ENCODE measurements at regions not wholly inside any gene's neighbourhood (a gene's known extent, or its start where the extent isn't known, plus 50 kb on each side); places are given as distances from the start of the nearest gene placed in this dataset.

DNA sequence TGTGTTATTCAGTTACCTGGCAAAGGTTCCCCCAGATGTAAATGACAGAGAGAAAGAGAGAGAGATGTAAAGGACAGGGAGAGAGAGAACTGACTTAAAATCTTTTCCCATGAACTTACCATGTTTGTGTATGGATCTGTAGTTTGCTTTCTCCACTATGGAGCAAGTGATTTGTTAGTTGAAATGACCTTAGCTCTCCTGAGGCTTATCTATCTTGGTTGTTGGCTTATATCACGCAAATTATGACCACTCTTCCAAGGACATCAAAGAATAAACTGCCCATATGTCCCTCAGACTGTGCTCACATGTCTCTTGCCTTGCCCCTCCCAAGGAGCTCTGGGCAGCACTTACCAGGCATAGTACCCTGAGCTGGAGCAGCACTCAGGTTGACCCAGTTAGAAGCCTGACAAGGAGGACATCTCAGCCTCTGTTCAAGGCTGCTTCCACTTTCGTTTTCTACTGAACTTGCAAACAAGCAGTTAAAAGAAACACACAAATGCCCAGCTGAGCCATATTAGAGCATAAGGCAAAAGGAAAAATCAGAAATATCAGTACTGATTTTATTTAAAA is 95.3 kb upstream of the RCN1 start:
- H3K4me3 Mint-ChIP-seq (ENCODE audit: low read depth): peak overlapping the region; percentile 51
- peaks cover 13% of the 10 kb centered on the region for H3K4me1 Mint-ChIP-seq (ENCODE audit: low read depth)
- H3K9me3 Mint-ChIP-seq: no peaks in the 10 kb centered on the region
- peak overlapping the region; percentile 20 for H3K27ac Mint-ChIP-seq
- no peaks in the 10 kb centered on the region for H3K36me3 Mint-ChIP-seq (ENCODE audit: low read depth)
- intact Hi-C loops (cut with micrococcal nuclease): no loop called here
- peaks cover 3% of the 10 kb centered on the region for H3K27me3 Mint-ChIP-seq (ENCODE audit: low read depth)
- no peak for DNase-seq (ENCODE audit: low spot score)

DNA sequence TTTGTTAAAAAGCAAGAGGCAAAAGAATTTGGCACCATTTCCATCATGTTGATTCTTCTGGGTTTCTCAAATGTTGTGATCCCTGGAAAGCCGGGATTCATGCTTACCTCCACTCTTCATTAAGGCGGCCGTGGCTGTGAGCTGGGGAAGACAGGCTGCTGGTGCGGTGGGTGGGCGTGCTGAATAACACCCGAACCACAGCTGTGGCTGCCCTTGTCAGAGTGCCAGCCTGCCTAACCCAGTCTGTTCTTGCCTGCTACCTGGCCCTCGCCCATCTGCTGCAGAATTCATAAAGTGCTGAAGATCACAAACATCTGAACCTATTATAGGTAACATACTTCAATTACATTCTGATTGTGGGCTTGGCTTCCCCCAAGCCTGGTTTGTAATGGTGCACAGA is 95.8 kb upstream of the RCN1 start:
- no peak overlapping the region for H3K27ac Mint-ChIP-seq
- peaks cover 5% of the 10 kb centered on the region for H3K27me3 Mint-ChIP-seq (ENCODE audit: low read depth)
- H3K9me3 Mint-ChIP-seq: no peaks in the 10 kb centered on the region
- DNase-seq (ENCODE audit: low spot score): no peak
- H3K4me1 Mint-ChIP-seq (ENCODE audit: low read depth): peaks cover 13% of the 10 kb centered on the region
- intact Hi-C loops (cut with micrococcal nuclease): no loop called here
- no peak overlapping the region for H3K4me3 Mint-ChIP-seq (ENCODE audit: low read depth)
- no peaks in the 10 kb centered on the region for H3K36me3 Mint-ChIP-seq (ENCODE audit: low read depth)

DNA sequence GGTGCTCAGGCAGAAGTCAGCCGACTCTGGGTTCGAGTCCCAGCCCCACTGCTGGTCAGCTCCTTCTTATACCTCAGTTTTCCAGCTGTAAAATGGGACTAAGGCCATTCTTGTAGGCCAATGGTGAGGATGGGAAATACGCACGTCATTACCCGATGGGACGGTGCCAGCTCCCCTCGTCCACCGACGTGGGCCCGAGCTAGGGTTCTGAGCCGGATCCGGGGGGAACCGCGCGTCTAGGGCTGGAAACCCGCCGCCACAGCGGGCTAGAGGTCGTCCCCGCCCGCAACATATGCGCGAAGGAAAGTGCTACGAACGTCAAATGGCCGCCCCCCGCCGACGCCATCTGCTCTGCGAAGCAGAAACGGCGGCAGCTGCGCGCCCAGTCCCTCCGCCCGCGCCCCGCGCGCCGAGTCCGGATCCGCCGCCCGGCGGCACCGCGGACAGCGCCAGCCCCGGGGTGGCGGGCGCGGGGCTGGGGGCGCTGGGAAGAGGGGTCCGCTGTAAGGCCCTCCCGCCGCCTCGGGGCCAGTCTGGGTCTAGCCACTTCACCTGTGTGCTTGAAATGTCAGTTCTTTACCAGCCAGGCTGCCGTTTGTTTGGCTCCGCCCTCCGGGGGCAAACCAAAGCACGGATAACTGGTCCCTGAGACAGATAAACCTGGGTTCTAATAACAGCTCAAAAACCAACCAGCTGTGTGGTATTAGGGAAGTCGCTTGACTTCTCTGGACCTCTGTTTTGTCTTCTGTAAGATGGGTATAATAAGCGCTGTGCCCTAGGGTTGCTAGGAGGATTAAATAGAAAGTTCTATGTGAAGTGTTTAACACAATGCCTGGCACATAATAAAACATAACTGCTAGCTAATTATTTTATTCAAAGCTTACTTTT is 103.5 kb upstream of the RCN1 start:
- Mint-ChIP-seq H3K4me1 (ENCODE audit: low read depth) (no peaks in the 10 kb centered on the region), H3K27ac (no peak overlapping the region), H3K9me3 (no peaks in the 10 kb centered on the region), H3K27me3 (ENCODE audit: low read depth) (peaks cover 32% of the 10 kb centered on the region), H3K4me3 (ENCODE audit: low read depth) (no peak overlapping the region), H3K36me3 (ENCODE audit: low read depth) (no peaks in the 10 kb centered on the region)
- intact Hi-C loops (cut with micrococcal nuclease): no loop called here
- no peak for DNase-seq (ENCODE audit: low spot score)

DNA sequence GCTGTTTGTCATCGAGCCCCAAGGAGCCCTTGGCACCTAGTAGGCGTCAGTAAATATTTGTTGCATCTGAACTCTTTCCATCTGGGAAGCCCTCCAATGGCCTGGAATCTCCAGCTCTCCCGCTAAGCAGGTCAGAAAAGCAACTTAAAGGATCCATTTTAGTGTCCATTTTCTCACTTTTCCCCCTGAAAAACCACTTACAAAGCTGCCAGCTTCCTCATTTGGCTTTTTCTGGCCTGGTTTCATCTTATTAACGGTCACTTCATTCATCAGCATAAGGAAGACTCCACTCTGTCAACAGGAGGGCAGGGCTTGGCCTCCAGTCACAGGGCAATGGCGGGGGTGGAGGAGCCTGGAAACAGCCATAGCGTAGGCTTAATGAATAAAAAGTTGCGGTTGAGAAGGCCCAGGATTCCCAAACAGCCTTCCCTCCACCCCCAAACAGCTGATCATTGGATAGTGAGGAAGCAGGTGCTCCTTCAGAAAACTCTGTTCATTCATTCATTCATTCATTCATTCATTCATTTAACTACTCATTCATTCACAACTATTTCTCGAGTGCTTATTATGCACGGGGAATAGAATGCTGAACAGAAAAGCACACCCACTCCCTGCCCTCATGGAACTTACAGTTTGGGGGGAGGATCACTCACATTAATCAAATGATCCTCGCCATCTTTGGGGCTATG is 104.5 kb upstream of the RCN1 start:
- H3K9me3 Mint-ChIP-seq: no peaks in the 10 kb centered on the region
- H3K4me3 Mint-ChIP-seq (ENCODE audit: low read depth): no peak overlapping the region
- no peaks in the 10 kb centered on the region for H3K36me3 Mint-ChIP-seq (ENCODE audit: low read depth)
- no peaks in the 10 kb centered on the region for H3K4me1 Mint-ChIP-seq (ENCODE audit: low read depth)
- no peak overlapping the region for H3K27ac Mint-ChIP-seq
- H3K27me3 Mint-ChIP-seq (ENCODE audit: low read depth): peaks cover 34% of the 10 kb centered on the region
- DNase-seq (ENCODE audit: low spot score): no peak
- intact Hi-C loops (cut with micrococcal nuclease): no loop called here

DNA sequence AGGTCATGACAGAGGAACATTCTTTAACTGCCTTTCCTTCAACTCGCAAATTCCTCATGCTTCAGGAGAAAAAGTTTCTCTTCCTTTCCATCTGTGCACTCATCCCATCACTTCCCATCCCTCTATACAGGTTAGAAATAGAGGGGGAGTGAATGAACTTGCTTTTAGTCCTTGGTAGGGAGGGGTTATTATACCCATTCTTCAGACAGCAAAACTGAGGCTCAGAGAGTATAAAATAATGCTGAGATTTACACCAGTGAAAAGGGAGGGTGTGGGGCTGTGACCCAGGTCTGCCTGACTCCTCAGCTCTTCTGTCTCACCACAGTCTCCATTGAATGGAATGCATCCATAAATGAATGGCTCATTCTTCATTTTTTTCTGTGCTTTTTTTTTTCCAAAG is 109.4 kb upstream of the RCN1 start:
- no peaks in the 10 kb centered on the region for H3K9me3 Mint-ChIP-seq
- intact Hi-C loops (cut with micrococcal nuclease): no loop called here
- H3K4me1 Mint-ChIP-seq (ENCODE audit: low read depth): no peaks in the 10 kb centered on the region
- no peak overlapping the region for H3K27ac Mint-ChIP-seq
- H3K4me3 Mint-ChIP-seq (ENCODE audit: low read depth): no peak overlapping the region
- no peak for DNase-seq (ENCODE audit: low spot score)
- no peaks in the 10 kb centered on the region for H3K36me3 Mint-ChIP-seq (ENCODE audit: low read depth)
- H3K27me3 Mint-ChIP-seq (ENCODE audit: low read depth): peaks cover 27% of the 10 kb centered on the region

DNA sequence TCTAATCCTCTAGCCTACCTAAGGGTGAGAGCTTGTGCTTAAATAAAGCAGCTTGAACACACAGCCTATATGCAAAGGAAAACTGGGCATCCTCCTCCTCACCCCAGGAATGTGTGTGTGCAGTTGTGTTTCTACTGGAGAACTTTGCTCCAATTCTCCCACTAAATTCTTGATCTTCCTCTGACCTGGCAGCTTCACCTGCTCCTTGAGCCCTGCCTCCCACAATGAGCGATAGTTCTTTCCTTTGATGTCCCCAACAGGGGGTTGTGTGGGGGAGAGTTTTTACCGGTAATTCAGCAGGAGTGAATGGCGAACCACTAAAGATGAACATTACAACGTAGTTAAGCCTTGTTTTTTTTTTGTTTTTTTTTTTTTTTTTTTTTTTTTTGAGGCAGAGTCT is 113.5 kb upstream of the RCN1 start:
- intact Hi-C loops (cut with micrococcal nuclease): no loop called here
- Mint-ChIP-seq H3K27me3 (ENCODE audit: low read depth) (peaks cover 20% of the 10 kb centered on the region), H3K4me3 (ENCODE audit: low read depth) (no peak overlapping the region), H3K4me1 (ENCODE audit: low read depth) (no peaks in the 10 kb centered on the region), H3K9me3 (no peaks in the 10 kb centered on the region), H3K36me3 (ENCODE audit: low read depth) (no peaks in the 10 kb centered on the region), H3K27ac (no peak overlapping the region)
- DNase-seq (ENCODE audit: low spot score): no peak

DNA sequence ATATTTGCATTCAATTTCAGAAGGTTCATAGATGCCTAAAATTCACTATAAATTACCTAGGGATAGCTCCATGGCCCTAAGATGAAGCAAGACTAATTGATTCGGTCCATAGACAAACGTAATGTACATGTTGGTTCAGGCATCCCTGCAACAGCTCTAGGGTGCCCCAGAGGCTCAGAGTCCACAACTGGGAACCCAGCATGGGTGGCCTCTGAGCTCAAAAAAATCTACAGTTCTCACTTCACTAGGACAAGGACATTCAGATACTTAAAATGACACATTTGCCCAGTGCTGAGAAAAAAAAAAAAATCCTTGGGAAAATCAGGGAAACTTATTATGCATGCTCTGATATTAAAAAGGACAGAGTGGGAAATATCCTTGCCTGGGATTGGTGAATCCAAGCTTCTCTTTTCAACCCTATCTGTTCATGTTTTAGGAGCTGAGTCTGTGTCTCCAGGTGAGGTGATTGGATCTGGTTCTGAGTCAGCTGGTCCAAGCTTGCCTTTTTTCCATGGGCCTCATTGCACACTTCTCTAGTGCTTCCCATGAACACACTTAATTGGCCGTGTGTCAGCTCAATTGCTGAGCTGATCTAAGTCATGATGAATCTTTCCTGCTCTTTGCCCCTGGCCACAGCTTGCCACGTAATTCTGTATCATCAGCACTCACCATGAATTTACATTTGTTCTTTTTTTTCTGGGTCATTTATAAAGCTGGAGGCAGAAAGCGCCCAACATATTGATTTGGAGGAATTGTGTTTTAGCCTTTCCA is 116.3 kb upstream of the RCN1 start:
- Mint-ChIP-seq H3K27me3 (ENCODE audit: low read depth) (peaks cover 14% of the 10 kb centered on the region), H3K9me3 (no peaks in the 10 kb centered on the region), H3K27ac (no peak overlapping the region), H3K4me1 (ENCODE audit: low read depth) (no peaks in the 10 kb centered on the region), H3K4me3 (ENCODE audit: low read depth) (no peak overlapping the region), H3K36me3 (ENCODE audit: low read depth) (no peaks in the 10 kb centered on the region)
- no peak for DNase-seq (ENCODE audit: low spot score)
- intact Hi-C loops (cut with micrococcal nuclease): no loop called here

DNA sequence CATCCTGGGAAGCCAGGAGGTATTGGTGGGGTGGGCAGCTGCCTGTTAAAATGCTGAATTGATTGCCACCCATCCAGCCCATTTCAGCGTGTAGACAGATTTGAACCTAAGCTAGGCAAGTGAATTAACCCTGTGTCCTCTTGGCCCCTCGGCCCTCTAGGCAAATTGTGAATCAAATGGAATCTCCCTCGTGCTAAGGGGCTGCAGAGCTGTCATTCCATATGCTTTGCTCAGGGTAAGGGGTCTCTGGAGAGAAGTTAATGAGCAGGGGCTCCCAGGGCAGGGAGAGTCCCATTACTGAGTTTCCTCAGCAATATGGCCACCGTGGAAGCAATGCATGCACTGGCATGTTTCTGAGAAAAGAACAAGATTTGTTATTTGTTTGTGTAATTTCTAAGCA is 117.7 kb upstream of the RCN1 start:
- no peak for DNase-seq (ENCODE audit: low spot score)
- Mint-ChIP-seq H3K27ac (no peak overlapping the region), H3K27me3 (ENCODE audit: low read depth) (peaks cover 11% of the 10 kb centered on the region), H3K4me3 (ENCODE audit: low read depth) (no peak overlapping the region), H3K4me1 (ENCODE audit: low read depth) (no peaks in the 10 kb centered on the region), H3K36me3 (ENCODE audit: low read depth) (no peaks in the 10 kb centered on the region), H3K9me3 (no peaks in the 10 kb centered on the region)
- intact Hi-C loops (cut with micrococcal nuclease): no loop called here

DNA sequence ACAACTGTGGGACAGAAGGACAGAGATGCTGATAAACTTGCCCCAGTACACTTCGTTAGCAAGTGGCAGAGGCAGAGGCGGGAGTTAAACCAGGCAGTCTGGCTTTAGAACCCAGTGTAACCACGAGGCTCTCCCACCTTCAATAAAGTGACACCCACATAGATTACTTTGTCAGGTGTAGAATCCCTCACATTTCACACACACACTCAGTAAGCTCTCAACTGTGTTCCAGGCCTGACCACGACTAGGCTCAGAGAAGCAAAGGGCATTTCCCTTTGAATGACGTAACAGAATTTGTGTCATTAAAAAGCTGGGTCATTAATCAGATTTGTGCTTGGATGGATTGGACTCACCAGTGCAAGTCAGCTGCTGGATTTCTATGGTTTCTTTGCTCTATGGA is 118.3 kb upstream of the RCN1 start:
- Mint-ChIP-seq H3K27ac (no peak overlapping the region), H3K4me1 (ENCODE audit: low read depth) (no peaks in the 10 kb centered on the region), H3K4me3 (ENCODE audit: low read depth) (no peak overlapping the region), H3K9me3 (no peaks in the 10 kb centered on the region), H3K27me3 (ENCODE audit: low read depth) (peaks cover 6% of the 10 kb centered on the region), H3K36me3 (ENCODE audit: low read depth) (no peaks in the 10 kb centered on the region)
- intact Hi-C loops (cut with micrococcal nuclease): no loop called here
- no peak for DNase-seq (ENCODE audit: low spot score)

DNA sequence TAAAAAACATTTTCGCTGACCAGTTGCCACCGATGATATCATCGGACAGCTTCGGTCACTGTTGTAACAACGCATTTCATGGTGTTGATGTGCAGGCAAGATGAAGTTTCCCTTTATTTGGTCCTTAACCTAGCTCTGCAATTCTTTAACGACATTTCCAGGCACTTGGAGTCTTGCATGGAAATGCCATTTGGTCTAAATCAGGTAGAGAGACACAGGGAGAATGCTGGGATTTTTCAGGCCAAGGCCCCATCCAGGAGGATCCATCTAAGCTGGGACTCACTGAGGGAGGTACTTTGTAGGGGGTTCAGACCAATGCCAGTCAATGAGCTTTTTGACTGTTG is 121.5 kb upstream of the RCN1 start:
- Mint-ChIP-seq H3K36me3 (ENCODE audit: low read depth) (no peaks in the 10 kb centered on the region), H3K27me3 (ENCODE audit: low read depth) (no peaks in the 10 kb centered on the region), H3K4me3 (ENCODE audit: low read depth) (no peak overlapping the region), H3K9me3 (no peaks in the 10 kb centered on the region), H3K27ac (no peak overlapping the region), H3K4me1 (ENCODE audit: low read depth) (no peaks in the 10 kb centered on the region)
- intact Hi-C loops (cut with micrococcal nuclease): no loop called here
- DNase-seq (ENCODE audit: low spot score): no peak

DNA sequence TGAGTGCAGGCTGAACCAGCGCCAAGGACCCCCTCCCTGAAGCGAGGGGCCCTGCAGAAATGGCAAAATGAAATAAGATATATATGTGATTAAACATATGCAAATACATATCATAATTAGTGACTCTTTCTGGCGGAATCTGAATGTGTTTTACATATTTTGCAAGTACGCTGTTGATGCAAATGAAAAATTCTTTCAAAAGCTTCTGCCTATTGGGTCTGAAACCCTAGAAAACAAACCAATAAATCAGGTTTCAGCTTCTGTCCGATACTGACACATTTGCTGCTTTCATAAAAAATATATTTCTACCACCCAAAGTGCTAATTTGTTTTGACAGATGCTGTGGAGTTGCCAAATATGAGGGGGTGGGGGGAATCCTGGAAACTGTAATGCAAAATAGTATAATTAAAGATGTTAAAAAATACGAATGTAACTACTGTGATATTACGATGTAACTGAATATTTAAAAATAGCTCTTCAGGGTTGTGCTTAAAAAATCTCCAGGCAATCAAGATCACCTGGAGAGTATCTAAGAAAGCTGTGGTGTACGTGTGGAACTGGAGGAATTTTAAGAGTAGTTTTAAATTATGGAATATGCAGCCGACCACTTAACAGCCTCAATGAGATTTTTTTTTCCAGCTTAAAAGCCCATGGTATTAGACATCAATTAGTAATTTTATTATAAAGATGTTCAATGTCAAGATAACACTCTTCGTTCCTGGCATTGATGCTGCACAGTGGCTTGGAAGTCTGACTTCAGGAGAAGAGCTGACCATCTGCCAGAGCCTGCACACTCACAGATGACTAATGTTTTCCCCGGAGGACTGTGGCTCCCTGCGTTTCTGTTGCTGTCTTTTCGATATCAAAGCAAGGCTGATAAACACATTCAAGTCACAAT is 122.2 kb upstream of the RCN1 start:
- intact Hi-C loops (cut with micrococcal nuclease): no loop called here

More for the DNA sequence above, 122.2 kb upstream of the RCN1 start:
- no peaks in the 10 kb centered on the region for H3K4me1 Mint-ChIP-seq (ENCODE audit: low read depth)
- no peak overlapping the region for H3K4me3 Mint-ChIP-seq (ENCODE audit: low read depth)
- H3K27ac Mint-ChIP-seq: no peak overlapping the region
- no peaks in the 10 kb centered on the region for H3K9me3 Mint-ChIP-seq
- no peaks in the 10 kb centered on the region for H3K36me3 Mint-ChIP-seq (ENCODE audit: low read depth)
- no peak for DNase-seq (ENCODE audit: low spot score)
- no peaks in the 10 kb centered on the region for H3K27me3 Mint-ChIP-seq (ENCODE audit: low read depth)
